Pancreas (tissue), 10 donors: ENCODE measurements at regions not wholly inside any gene's neighbourhood (a gene's known extent, or its start where the extent isn't known, plus 50 kb on each side); places are given as distances from the start of the nearest gene placed in this dataset.

Experiments used
- ATAC-seq, 4 donors: fragments of 200-7000 bp; cut with Tn5 transposase; one replicate each; pipeline versions ENCODE4 v1.8.0 to v1.9.1; 2020; ENCODE audit warnings: mild to moderate bottlenecking in 4 of 4, moderate library complexity in 4 of 4
- DNase-seq, 6 donors: peaks; one replicate each; pipeline ENCODE4 v3.0.0-alpha.2; 2020
- FAIRE-seq: peaks from 2 replicates; lab custom pipeline; 2012; peaks lifted over from hg19 to GRCh38; lab: Jason Lieb, UNC
- H3K27ac ChIP-seq, 4 donors: fragments of 200-600 bp; sonication (generic); 1 replicate in 3 of 4; 2 replicates in 1 of 4; pipeline versions ENCODE4 v1.5.0 to v1.8.0; 2020
- H3K27me3 ChIP-seq, 4 donors: fragments of 200-600 bp; one replicate each; pipeline ENCODE4 v1.8.0; 2021
- H3K36me3 ChIP-seq, 3 donors: fragments of 200-600 bp; sonication (generic) in 1 of 3; one replicate each; pipeline versions ENCODE4 v1.5.0 to v1.8.0; 2020 to 2021
- H3K4me1 ChIP-seq, 3 donors: fragments of 200-600 bp; one replicate each; pipeline ENCODE4 v1.8.0; 2021
- H3K4me3 ChIP-seq, 4 donors: fragments of 200-600 bp; sonication (generic) in 2 of 4; one replicate each; pipeline versions ENCODE4 v1.5.0 to v1.8.0; 2020 to 2021
- H3K9me3 ChIP-seq, 4 donors: fragments of 200-600 bp; one replicate each; pipeline ENCODE4 v1.8.0; 2021
- WGBS, 2 donors: extraction: QIAGEN DNeasy Blood & Tissue Kit; methylation state at CpG; one replicate each; pipeline ENCODE4 v1.1.7; 2013; 5-methylcytosine and 5-hydroxymethylcytosine counted together
- intact Hi-C, 3 donors: fragments of 100-400 bp; cut with DNase I; formaldehyde crosslinking; loops; one replicate each; pipeline versions ENCODE4 v1.11.1 to v1.14.2; 2022
- TF ChIP-seq, protein P1 (sequence below), 4 donors: fragments of 200-600 bp; sonication (generic) in 3 of 4; IDR thresholded peaks; one replicate each; pipeline versions ENCODE4 v1.5.0 to v1.8.0; 2021; ENCODE audit warnings: antibody characterized with exemption in 4 of 4
- donor health status: healthy with polysubstance abuse.
- donor health status: DM: no; HTN: no; CAD: no; lungs with moderate emphysema.
- donor health status: DM: no; HTN: no; CAD: no.
- donor health status: control.
- donor health status: control.
- donor health status: Bipolar disorder and iron deficiency.
- donor health status: DM: yes; HTN: yes; CAD: no.
- donor health status: DM: no; HTN: no; CAD: no.
- donor health status: DM: no; HTN: no; CAD: no.
- donor health status: DM: yes; HTN: yes; CAD: no.

DNA sequence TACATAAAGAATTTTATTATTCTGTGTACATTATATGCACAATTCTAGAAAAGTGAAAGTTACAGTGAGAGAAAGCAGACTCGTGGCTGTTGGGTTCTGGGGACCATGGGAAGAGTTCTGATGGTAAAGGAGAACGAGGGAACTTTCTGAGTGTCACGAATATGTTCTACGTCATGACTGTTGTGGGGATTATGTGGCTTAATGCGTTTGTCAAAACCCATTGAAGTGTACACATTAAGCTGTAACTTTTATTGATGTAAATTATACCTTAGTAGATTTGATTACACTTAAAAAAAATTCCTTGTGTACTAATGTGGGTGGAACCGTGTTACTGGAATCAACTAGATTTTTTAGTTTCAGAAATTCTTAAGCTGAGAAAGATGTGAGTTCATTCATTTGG, 426.1 kb downstream of the DSC3 start:
- no peaks in the 10 kb centered on the region for H3K9me3 ChIP-seq
- 61 to 70% methylated on average over 6 of the region's 6 CpGs for WGBS, 2 donors
- DNase-seq (no peak), ATAC-seq (no peak), FAIRE-seq (no peak)
- TF ChIP-seq, protein P1, sequence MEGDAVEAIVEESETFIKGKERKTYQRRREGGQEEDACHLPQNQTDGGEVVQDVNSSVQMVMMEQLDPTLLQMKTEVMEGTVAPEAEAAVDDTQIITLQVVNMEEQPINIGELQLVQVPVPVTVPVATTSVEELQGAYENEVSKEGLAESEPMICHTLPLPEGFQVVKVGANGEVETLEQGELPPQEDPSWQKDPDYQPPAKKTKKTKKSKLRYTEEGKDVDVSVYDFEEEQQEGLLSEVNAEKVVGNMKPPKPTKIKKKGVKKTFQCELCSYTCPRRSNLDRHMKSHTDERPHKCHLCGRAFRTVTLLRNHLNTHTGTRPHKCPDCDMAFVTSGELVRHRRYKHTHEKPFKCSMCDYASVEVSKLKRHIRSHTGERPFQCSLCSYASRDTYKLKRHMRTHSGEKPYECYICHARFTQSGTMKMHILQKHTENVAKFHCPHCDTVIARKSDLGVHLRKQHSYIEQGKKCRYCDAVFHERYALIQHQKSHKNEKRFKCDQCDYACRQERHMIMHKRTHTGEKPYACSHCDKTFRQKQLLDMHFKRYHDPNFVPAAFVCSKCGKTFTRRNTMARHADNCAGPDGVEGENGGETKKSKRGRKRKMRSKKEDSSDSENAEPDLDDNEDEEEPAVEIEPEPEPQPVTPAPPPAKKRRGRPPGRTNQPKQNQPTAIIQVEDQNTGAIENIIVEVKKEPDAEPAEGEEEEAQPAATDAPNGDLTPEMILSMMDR (IDR thresholded peaks at IDR 0.05) = no peak
- H3K36me3 ChIP-seq = no peaks in the 10 kb centered on the region
- H3K4me1 ChIP-seq = no peaks in the 10 kb centered on the region
- no peak overlapping the region for H3K4me3 ChIP-seq
- H3K27me3 ChIP-seq = no peaks in the 10 kb centered on the region
- intact Hi-C loops = no loop called here
- H3K27ac ChIP-seq = no peak overlapping the region

DNA sequence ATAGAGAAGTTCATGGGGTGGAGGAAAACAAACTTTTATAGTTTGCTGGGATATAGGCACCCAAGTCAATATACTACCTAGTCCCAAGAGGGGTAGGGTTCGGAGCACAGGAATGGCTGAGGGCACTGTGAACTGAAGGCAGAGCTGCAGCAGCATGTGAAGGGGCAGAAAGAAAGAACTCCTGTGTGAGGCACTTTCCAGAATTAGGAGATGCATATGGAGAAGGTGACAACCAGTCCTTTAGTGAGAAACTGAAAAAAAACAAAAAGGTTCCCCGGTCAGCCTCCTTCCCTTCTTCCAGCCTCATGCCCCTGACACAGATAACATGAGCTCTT, 429.1 kb downstream of the DSC3 start:
- Histone ChIP-seq H3K36me3 (no peaks in the 10 kb centered on the region), H3K4me1 (no peaks in the 10 kb centered on the region), H3K27me3 (no peaks in the 10 kb centered on the region), H3K9me3 (no peaks in the 10 kb centered on the region), H3K4me3 (no peak overlapping the region), H3K27ac (no peak overlapping the region)
- TF ChIP-seq, protein P1 (IDR thresholded peaks at IDR 0.05) = no peak
- 55 to 62% methylated on average over 2 of the region's 2 CpGs for WGBS, 2 donors
- FAIRE-seq = no peak
- intact Hi-C loops = no loop called here
- DNase-seq = no peak
- no peak for ATAC-seq

DNA sequence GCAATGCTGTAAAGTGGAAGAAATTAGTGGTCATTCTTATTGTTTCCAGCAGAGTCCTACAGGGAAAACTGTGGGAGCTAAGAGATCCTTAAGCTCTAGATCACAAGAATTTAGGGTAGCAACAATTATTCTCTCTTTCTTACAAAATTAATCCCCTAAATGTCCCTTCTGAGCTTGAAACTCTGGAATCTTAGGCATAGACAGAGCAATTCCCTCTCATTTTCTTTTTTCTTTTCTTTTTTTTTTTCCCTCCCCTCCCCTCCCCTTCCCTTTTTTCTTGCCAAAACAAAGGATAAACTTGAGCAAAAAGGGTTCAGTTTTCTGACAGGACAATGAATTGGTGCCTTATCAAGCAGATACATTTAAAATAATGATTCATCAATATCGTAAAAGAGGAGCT, 441.0 kb downstream of the DSC3 start:
- WGBS, 2 donors = 31 to 59% methylated on average over 1 of the region's 1 CpG
- no peak overlapping the region for H3K4me3 ChIP-seq
- H3K27me3 ChIP-seq = no peaks in the 10 kb centered on the region
- TF ChIP-seq, protein P1 (IDR thresholded peaks at IDR 0.05) = no peak
- DNase-seq = no peak
- no peaks in the 10 kb centered on the region for H3K36me3 ChIP-seq
- H3K4me1 ChIP-seq = no peaks in the 10 kb centered on the region
- no peaks in the 10 kb centered on the region for H3K9me3 ChIP-seq
- FAIRE-seq = no peak
- H3K27ac ChIP-seq = no peak overlapping the region
- intact Hi-C loops = no loop called here
- no peak for ATAC-seq

DNA sequence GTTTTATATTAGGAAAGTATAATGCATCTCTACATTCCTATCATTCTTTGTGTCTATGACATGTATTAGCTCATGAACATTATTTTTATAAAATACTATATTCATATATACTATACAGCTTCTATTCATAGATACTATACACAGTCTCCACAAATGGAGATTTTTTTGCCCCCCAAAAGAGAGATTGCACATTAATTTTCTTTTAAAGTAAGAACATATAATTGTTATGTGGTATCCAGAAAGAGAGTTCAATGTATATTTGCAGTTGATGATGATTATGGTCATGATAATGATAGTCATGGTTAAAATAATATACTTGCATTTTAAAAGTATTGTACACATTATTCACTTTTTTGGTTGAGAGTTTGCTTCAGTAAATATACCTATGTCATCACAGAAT, 445.3 kb downstream of the DSC3 start:
- H3K27ac ChIP-seq = no peak overlapping the region
- no peaks in the 10 kb centered on the region for H3K36me3 ChIP-seq
- no peak for DNase-seq
- no peak for FAIRE-seq
- H3K4me1 ChIP-seq = no peaks in the 10 kb centered on the region
- no peak for ATAC-seq
- intact Hi-C loops = no loop called here
- H3K4me3 ChIP-seq = no peak overlapping the region
- TF ChIP-seq, protein P1 (IDR thresholded peaks at IDR 0.05) = no peak
- H3K27me3 ChIP-seq = no peaks in the 10 kb centered on the region
- H3K9me3 ChIP-seq = no peaks in the 10 kb centered on the region

DNA sequence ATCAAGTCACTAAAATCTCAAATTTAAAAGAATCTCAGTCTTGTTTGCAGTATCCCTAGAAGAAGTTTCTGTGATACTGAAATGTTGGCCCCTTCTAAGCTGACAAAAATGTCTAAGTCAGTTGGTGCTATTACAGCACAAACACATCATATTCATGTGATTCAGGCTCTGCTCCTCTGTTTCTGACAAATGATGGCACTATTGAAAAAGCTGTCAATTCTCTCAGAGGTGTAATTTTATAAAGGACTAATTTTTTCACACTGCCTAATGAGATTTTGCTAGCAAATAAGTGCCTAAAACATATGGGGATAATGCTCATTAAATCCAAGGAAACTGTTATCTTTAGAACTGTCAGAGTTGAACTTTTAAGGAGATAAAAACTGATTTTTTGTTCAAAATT, 445.9 kb downstream of the DSC3 start:
- intact Hi-C loops = no loop called here
- H3K4me3 ChIP-seq = no peak overlapping the region
- no peak for ATAC-seq
- no peak for DNase-seq
- no peaks in the 10 kb centered on the region for H3K27me3 ChIP-seq
- no peaks in the 10 kb centered on the region for H3K4me1 ChIP-seq
- H3K27ac ChIP-seq = no peak overlapping the region
- no peaks in the 10 kb centered on the region for H3K9me3 ChIP-seq
- no peak for FAIRE-seq
- no peaks in the 10 kb centered on the region for H3K36me3 ChIP-seq
- TF ChIP-seq, protein P1 (IDR thresholded peaks at IDR 0.05) = no peak
